AG04450 (cell line): ENCODE measurements at regions not wholly inside any gene's neighbourhood (a gene's known extent, or its start where the extent isn't known, plus 50 kb on each side); places are given as distances from the start of the nearest gene placed in this dataset.

Source experiments
- CTCF ChIA-PET: fragments of 300-600, 350-600 bp; formaldehyde crosslinking; extraction: SDS; loops from one replicate; lab custom pipeline; 2022; ENCODE audit warnings: antibody characterized with exemption, inconsistent platforms; lab: Charles Lee
- POLR2A ChIA-PET: fragments of 350-600 bp; formaldehyde crosslinking; extraction: SDS; loops from one replicate; lab custom pipeline; 2021; ENCODE audit warnings: antibody characterized with exemption, inconsistent platforms; lab: Yijun Ruan, JAX
- DNase-seq: peaks from one replicate; pipeline ENCODE4 v3.0.0-alpha.2; 2011; ENCODE audit warnings: low read depth, low spot score
- H3K27ac ChIP-seq: one replicate; pipeline ENCODE4 v1.5.1; 2012; ENCODE audit warnings: low read depth, low read length, control low read depth
- H3K27me3 ChIP-seq: one replicate; pipeline ENCODE4 v1.6.0; 2012; ENCODE audit warnings: low read length; ENCODE audit not compliant: control insufficient read depth, insufficient read depth
- H3K4me3 ChIP-seq: 2 replicates; pipeline ENCODE4 v1.5.1; 2011; ENCODE audit warnings: mild to moderate bottlenecking, low read depth, low read length, control low read depth
- H3K9me3 ChIP-seq: 2 replicates; pipeline ENCODE4 v1.5.1; 2012; ENCODE audit warnings: low read length; ENCODE audit not compliant: control insufficient read depth, insufficient read depth
- CTCF ChIP-seq: IDR thresholded peaks from 2 replicates; pipeline ENCODE4 v1.5.1; 2011; ENCODE audit warnings: low read depth, low read length, control low read depth, inconsistent platforms

- ChIA-PET CTCF (no interaction called here), POLR2A (no interaction called here)
- Histone ChIP-seq H3K27ac (no peak overlapping the region), H3K9me3 (no peaks in the 10 kb centered on the region), H3K27me3 (no peaks in the 10 kb centered on the region), H3K4me3 (no peak overlapping the region)
- no peak for TF ChIP-seq CTCF
- no peak for DNase-seq
Observed at GRCh38 chr1:30579580-30579979, 143.8 kb downstream of the MATN1 start.

GRCh38 chr1:30575066-30575465, 148.3 kb downstream of the MATN1 start:
- no peak for TF ChIP-seq CTCF
- ChIA-PET CTCF (no interaction called here), POLR2A (no interaction called here)
- no peaks in the 10 kb centered on the region for H3K9me3 ChIP-seq
- no peak for DNase-seq
- no peaks in the 10 kb centered on the region for H3K27me3 ChIP-seq
- no peak overlapping the region for H3K4me3 ChIP-seq
- H3K27ac ChIP-seq = no peak overlapping the region

GRCh38 chr1:30572192-30572591, 151.2 kb downstream of the MATN1 start:
- Histone ChIP-seq H3K27ac (no peak overlapping the region), H3K9me3 (no peaks in the 10 kb centered on the region), H3K27me3 (no peaks in the 10 kb centered on the region), H3K4me3 (no peak overlapping the region)
- TF ChIP-seq CTCF = no peak
- ChIA-PET POLR2A (no interaction called here), CTCF (no interaction called here)
- no peak for DNase-seq

GRCh38 chr1:30571380-30571779, 152.0 kb downstream of the MATN1 start:
- CTCF ChIA-PET = no interaction called here
- no peak for DNase-seq
- Histone ChIP-seq H3K9me3 (no peaks in the 10 kb centered on the region), H3K27ac (no peak overlapping the region), H3K4me3 (no peak overlapping the region), H3K27me3 (no peaks in the 10 kb centered on the region)
- POLR2A ChIA-PET = no interaction called here
- TF ChIP-seq CTCF = no peak

GRCh38 chr1:30569384-30569783, 154.0 kb downstream of the MATN1 start:
- CTCF ChIA-PET = no interaction called here

More at GRCh38 chr1:30569384-30569783, 154.0 kb downstream of the MATN1 start:
- H3K9me3 ChIP-seq = no peaks in the 10 kb centered on the region
- no peaks in the 10 kb centered on the region for H3K27me3 ChIP-seq
- TF ChIP-seq CTCF = no peak
- H3K4me3 ChIP-seq = no peak overlapping the region
- POLR2A ChIA-PET = no interaction called here
- H3K27ac ChIP-seq = no peak overlapping the region
- no peak for DNase-seq
